ENCODE measurements at regions not wholly inside any gene's neighbourhood (a gene's known extent, or its start where the extent isn't known, plus 50 kb on each side); places are given as distances from the start of the nearest gene placed in this dataset.
A peak's percentile ranks its signal among the peaks of the same experiment; 100 is the strongest.

DNA sequence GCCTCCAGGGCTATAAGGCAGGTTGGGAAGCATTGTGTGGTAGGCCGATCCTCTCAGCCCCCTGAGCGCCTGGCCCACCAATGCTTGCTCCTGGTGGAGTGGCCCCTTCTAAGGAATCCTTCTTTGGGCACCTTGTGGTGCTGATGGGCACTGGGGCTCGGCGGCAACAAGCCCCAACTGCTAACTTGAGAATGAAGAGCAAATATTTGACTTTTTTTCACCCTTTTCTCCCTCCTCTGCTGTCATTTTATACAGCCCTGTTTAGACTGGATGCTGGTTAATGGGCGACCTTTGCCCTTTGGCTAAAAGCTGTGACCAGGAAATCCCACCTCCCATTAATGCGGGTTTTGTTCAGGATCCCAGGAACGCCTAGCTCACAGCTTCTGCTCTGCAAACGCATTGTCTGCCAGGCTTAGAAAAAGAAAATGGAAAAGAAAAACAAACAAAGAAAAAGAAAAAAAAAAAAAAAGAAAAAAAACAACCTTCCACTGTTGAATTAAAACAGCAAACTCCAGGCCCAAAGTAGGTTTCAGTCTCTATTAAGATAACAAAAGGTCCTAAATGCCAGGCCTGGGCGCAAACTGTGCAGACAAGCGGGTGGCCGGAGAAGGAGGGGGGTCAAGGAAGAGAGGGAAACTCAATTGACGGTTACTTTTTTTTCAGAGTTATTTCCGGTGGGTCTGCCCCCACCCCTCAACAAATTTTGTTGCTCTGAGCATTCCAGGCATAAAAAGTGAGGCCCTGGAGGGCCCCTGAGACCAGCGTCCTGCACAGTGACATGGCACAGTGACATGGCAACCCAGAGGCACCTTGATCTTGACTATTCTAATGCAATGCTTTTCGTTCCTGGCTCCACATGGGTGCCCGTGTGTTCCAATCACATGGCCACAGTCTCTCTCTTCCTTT, 301.4 kb downstream of the MAF start (continued):
- TF ChIP-seq, protein P1, sequence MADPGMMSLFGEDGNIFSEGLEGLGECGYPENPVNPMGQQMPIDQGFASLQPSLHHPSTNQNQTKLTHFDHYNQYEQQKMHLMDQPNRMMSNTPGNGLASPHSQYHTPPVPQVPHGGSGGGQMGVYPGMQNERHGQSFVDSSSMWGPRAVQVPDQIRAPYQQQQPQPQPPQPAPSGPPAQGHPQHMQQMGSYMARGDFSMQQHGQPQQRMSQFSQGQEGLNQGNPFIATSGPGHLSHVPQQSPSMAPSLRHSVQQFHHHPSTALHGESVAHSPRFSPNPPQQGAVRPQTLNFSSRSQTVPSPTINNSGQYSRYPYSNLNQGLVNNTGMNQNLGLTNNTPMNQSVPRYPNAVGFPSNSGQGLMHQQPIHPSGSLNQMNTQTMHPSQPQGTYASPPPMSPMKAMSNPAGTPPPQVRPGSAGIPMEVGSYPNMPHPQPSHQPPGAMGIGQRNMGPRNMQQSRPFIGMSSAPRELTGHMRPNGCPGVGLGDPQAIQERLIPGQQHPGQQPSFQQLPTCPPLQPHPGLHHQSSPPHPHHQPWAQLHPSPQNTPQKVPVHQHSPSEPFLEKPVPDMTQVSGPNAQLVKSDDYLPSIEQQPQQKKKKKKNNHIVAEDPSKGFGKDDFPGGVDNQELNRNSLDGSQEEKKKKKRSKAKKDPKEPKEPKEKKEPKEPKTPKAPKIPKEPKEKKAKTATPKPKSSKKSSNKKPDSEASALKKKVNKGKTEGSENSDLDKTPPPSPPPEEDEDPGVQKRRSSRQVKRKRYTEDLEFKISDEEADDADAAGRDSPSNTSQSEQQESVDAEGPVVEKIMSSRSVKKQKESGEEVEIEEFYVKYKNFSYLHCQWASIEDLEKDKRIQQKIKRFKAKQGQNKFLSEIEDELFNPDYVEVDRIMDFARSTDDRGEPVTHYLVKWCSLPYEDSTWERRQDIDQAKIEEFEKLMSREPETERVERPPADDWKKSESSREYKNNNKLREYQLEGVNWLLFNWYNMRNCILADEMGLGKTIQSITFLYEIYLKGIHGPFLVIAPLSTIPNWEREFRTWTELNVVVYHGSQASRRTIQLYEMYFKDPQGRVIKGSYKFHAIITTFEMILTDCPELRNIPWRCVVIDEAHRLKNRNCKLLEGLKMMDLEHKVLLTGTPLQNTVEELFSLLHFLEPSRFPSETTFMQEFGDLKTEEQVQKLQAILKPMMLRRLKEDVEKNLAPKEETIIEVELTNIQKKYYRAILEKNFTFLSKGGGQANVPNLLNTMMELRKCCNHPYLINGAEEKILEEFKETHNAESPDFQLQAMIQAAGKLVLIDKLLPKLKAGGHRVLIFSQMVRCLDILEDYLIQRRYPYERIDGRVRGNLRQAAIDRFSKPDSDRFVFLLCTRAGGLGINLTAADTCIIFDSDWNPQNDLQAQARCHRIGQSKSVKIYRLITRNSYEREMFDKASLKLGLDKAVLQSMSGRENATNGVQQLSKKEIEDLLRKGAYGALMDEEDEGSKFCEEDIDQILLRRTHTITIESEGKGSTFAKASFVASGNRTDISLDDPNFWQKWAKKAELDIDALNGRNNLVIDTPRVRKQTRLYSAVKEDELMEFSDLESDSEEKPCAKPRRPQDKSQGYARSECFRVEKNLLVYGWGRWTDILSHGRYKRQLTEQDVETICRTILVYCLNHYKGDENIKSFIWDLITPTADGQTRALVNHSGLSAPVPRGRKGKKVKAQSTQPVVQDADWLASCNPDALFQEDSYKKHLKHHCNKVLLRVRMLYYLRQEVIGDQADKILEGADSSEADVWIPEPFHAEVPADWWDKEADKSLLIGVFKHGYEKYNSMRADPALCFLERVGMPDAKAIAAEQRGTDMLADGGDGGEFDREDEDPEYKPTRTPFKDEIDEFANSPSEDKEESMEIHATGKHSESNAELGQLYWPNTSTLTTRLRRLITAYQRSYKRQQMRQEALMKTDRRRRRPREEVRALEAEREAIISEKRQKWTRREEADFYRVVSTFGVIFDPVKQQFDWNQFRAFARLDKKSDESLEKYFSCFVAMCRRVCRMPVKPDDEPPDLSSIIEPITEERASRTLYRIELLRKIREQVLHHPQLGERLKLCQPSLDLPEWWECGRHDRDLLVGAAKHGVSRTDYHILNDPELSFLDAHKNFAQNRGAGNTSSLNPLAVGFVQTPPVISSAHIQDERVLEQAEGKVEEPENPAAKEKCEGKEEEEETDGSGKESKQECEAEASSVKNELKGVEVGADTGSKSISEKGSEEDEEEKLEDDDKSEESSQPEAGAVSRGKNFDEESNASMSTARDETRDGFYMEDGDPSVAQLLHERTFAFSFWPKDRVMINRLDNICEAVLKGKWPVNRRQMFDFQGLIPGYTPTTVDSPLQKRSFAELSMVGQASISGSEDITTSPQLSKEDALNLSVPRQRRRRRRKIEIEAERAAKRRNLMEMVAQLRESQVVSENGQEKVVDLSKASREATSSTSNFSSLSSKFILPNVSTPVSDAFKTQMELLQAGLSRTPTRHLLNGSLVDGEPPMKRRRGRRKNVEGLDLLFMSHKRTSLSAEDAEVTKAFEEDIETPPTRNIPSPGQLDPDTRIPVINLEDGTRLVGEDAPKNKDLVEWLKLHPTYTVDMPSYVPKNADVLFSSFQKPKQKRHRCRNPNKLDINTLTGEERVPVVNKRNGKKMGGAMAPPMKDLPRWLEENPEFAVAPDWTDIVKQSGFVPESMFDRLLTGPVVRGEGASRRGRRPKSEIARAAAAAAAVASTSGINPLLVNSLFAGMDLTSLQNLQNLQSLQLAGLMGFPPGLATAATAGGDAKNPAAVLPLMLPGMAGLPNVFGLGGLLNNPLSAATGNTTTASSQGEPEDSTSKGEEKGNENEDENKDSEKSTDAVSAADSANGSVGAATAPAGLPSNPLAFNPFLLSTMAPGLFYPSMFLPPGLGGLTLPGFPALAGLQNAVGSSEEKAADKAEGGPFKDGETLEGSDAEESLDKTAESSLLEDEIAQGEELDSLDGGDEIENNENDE (IDR thresholded peaks at IDR 0.05; ENCODE audit: insufficient replicate concordance, low read length), result peak; percentile 95
- TF ChIP-seq JUN (IDR thresholded peaks at IDR 0.05; ENCODE audit: low read depth, low read length) (no peak), TBP (IDR thresholded peaks at IDR 0.05; ENCODE audit: low read depth, low read length) (peak; percentile 33; the same call in 1 of the 2 replicates), KDM5A (IDR thresholded peaks at IDR 0.05; ENCODE audit: low read length) (no peak), TAF7 (optimal IDR thresholded peaks at IDR 0.05; ENCODE audit: borderline replicate concordance, low read depth, low read length) (no peak)

All from H1 (cell line).